Common myeloid progenitor, CD34-positive (primary cell): ENCODE measurements at regions not wholly inside any gene's neighbourhood (a gene's known extent, or its start where the extent isn't known, plus 50 kb on each side); places are given as distances from the start of the nearest gene placed in this dataset.

Experiments used
- CTCF ChIA-PET: fragments of 350-600 bp; sonication (Branson Sonifier 250); formaldehyde crosslinking; loops from one replicate; lab custom pipeline; 2021; ENCODE audit warnings: antibody characterized with exemption; lab: Charles Lee
- POLR2A ChIA-PET: fragments of 350-600 bp; sonication (Branson Sonifier 250); formaldehyde crosslinking; loops from one replicate; lab custom pipeline; 2021; ENCODE audit warnings: antibody characterized with exemption; lab: Charles Lee
- DNase-seq, 3 donors: peaks; one replicate each; pipeline versions ENCODE4 v3.0.0 to v3.0.0-alpha.2; 2013
- H3K27ac ChIP-seq, 2 experiments: 1 replicate in 1 of 2; 2 replicates in 1 of 2; pipeline ENCODE4 v1.7.0; 2013; ENCODE audit warnings: inconsistent platforms in 2 of 2, low read length in 2 of 2, mild to moderate bottlenecking in 2 of 2, low read depth in 1 of 2, moderate library complexity in 1 of 2; ENCODE audit not compliant: severe bottlenecking in 2 of 2, insufficient read depth in 1 of 2, poor library complexity in 1 of 2
- H3K27me3 ChIP-seq, 5 experiments: replicated peaks in 2 of 5; 1 replicate in 3 of 5; 2 replicates in 2 of 5; pipeline versions ENCODE4 v1.6.1 to v1.7.0; 2013; ENCODE audit warnings: low read length in 4 of 5, mild to moderate bottlenecking in 2 of 5, moderate library complexity in 2 of 5, inconsistent platforms in 1 of 5; ENCODE audit not compliant: insufficient read depth in 5 of 5, control insufficient read depth in 4 of 5
- H3K36me3 ChIP-seq, 4 experiments: 1 replicate in 2 of 4; 2 replicates in 2 of 4; pipeline versions ENCODE4 v1.6.1 to v1.7.0; 2013; ENCODE audit warnings: low read length in 3 of 4, control low read depth in 1 of 4, mild to moderate bottlenecking in 1 of 4; ENCODE audit not compliant: control insufficient read depth in 4 of 4, insufficient read depth in 4 of 4
- H3K4me1 ChIP-seq, 4 experiments: 1 replicate in 3 of 4; 2 replicates in 1 of 4; pipeline versions ENCODE4 v1.6.1 to v1.7.1; 2013; ENCODE audit warnings: low read length in 3 of 4, mild to moderate bottlenecking in 3 of 4, control low read depth in 1 of 4, inconsistent platforms in 1 of 4, moderate library complexity in 1 of 4; ENCODE audit not compliant: control insufficient read depth in 4 of 4, insufficient read depth in 4 of 4; ENCODE audit errors: control extremely low read depth in 1 of 4
- H3K4me3 ChIP-seq, 7 experiments: 1 replicate in 4 of 7; 2 replicates in 3 of 7; pipeline versions ENCODE4 v1.5.1 to v1.7.0; 2013; ENCODE audit warnings: mild to moderate bottlenecking in 7 of 7, low read length in 6 of 7, moderate library complexity in 6 of 7, inconsistent platforms in 2 of 7, low read depth in 2 of 7, control low read depth in 1 of 7; ENCODE audit not compliant: insufficient read depth in 4 of 7, control insufficient read depth in 1 of 7; ENCODE audit errors: extremely low read depth in 1 of 7
- H3K9me3 ChIP-seq, 5 experiments: 1 replicate in 4 of 5; 2 replicates in 1 of 5; pipeline versions ENCODE4 v1.6.1 to v1.7.1; 2013; ENCODE audit warnings: low read length in 4 of 5, mild to moderate bottlenecking in 2 of 5, inconsistent platforms in 1 of 5, low read depth in 1 of 5, moderate library complexity in 1 of 5; ENCODE audit not compliant: control insufficient read depth in 4 of 5, insufficient read depth in 2 of 5; ENCODE audit errors: control extremely low read depth in 1 of 5
- WGBS: methylation state at CpG from one replicate; pipeline ENCODE4 v1.1.5; 2013; ENCODE audit not compliant: insufficient coverage; 5-methylcytosine and 5-hydroxymethylcytosine counted together

DNA sequence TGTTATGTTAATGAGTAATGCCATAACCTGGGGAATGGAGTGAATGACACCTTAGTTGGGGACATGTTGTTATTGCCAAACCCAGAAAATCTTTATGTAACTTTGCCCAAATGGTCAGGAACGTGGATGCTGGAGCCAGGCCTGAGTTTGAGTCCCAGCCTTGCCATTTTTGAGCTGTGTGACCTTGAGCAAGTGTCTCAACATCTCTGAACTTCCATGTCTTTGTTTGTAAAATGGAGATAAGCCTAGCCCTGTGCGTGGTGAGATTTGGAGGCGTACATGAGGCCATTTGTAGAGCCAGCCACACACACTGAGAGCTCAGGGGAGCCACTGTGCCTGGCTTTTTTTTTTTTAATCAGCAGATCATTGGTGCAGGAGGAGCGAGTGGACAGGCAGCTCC is 247.3 kb downstream of the FOXL1 start:
- DNase-seq: no peak
- Histone ChIP-seq H3K27me3 (peaks cover 0 to 88% (median 30%) of the 10 kb centered on the region in 5 experiments), H3K4me3 (no peak overlapping the region), H3K9me3 (peaks cover 0 to 2% (median 0%) of the 10 kb centered on the region in 5 experiments), H3K27ac (no peak overlapping the region), H3K4me1 (no peaks in the 10 kb centered on the region), H3K36me3 (no peaks in the 10 kb centered on the region)
- ChIA-PET CTCF (no interaction called here), POLR2A (no interaction called here)
- WGBS: 88% methylated on average over 3 of the region's 4 CpGs

GRCh38 chr16:86826941-86827340 is 248.6 kb downstream of the FOXL1 start:
- ChIA-PET CTCF (no interaction called here), POLR2A (no interaction called here)
- Histone ChIP-seq H3K36me3 (no peaks in the 10 kb centered on the region), H3K9me3 (no peaks in the 10 kb centered on the region), H3K27me3 (peaks cover 0 to 89% (median 29%) of the 10 kb centered on the region in 5 experiments), H3K27ac (no peak overlapping the region), H3K4me1 (no peaks in the 10 kb centered on the region), H3K4me3 (no peak overlapping the region)
- 17% methylated on average over 9 of the region's 14 CpGs for WGBS
- no peak for DNase-seq

DNA sequence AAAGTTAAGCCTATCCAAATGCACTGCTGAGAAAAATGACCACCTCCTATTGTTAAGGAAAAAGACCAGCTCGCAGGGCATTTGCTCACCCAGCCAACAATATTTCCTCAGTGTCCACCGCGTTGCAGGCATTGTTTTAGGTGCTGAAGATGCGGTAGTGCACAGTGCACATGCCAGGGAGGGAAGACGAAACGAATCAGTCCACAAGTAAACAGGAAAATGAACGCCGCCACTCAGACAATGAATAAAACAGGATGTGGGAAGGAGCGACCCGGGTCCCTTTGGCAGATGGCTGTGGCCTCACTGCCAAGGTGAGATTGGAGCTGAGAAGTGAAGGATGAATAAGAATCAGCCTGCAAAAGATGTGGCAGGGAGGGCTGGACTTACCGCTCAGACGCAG is 249.2 kb downstream of the FOXL1 start:
- Histone ChIP-seq H3K4me3 (no peak overlapping the region), H3K27me3 (peaks cover 0 to 86% (median 27%) of the 10 kb centered on the region in 5 experiments), H3K27ac (no peak overlapping the region), H3K4me1 (no peaks in the 10 kb centered on the region), H3K9me3 (no peaks in the 10 kb centered on the region), H3K36me3 (no peaks in the 10 kb centered on the region)
- DNase-seq: no peak
- 11% methylated on average over 9 of the region's 12 CpGs for WGBS
- POLR2A ChIA-PET: no interaction called here
- CTCF ChIA-PET: no interaction called here

GRCh38 chr16:86828202-86828601 is 249.9 kb downstream of the FOXL1 start:
- H3K4me1 ChIP-seq: no peaks in the 10 kb centered on the region
- peaks cover 0 to 84% (median 26%) of the 10 kb centered on the region in 5 experiments for H3K27me3 ChIP-seq
- ChIA-PET CTCF (no interaction called here), POLR2A (no interaction called here)
- H3K36me3 ChIP-seq: no peaks in the 10 kb centered on the region
- 77% methylated on average over 4 of the region's 6 CpGs for WGBS
- no peak overlapping the region for H3K27ac ChIP-seq
- H3K4me3 ChIP-seq: no peak overlapping the region
- H3K9me3 ChIP-seq: no peaks in the 10 kb centered on the region
- DNase-seq: no peak

- Histone ChIP-seq H3K4me1 (no peaks in the 10 kb centered on the region), H3K36me3 (no peaks in the 10 kb centered on the region), H3K4me3 (no peak overlapping the region), H3K9me3 (no peaks in the 10 kb centered on the region), H3K27ac (no peak overlapping the region), H3K27me3 (peaks cover 0 to 82% (median 26%) of the 10 kb centered on the region in 5 experiments)
- 83% methylated on average over 9 of the region's 11 CpGs for WGBS
- CTCF ChIA-PET: interaction anchor here (1.5 kb wide), 1 partner anchor 45 kb away, joined by 3 read pairs; no protein-coding TSS in a partner anchor
- DNase-seq: no peak
- POLR2A ChIA-PET: no interaction called here
Observed at GRCh38 chr16:86828653-86829052, 250.3 kb downstream of the FOXL1 start.

- H3K27ac ChIP-seq: no peak overlapping the region
- ChIA-PET CTCF (no interaction called here), POLR2A (no interaction called here)
- H3K4me1 ChIP-seq: no peaks in the 10 kb centered on the region
- H3K4me3 ChIP-seq: no peak overlapping the region
- no peaks in the 10 kb centered on the region for H3K36me3 ChIP-seq
- no peak for DNase-seq
- 92% methylated on average over 5 of the region's 5 CpGs for WGBS
- no peaks in the 10 kb centered on the region for H3K9me3 ChIP-seq
- H3K27me3 ChIP-seq: peaks cover 0 to 67% (median 20%) of the 10 kb centered on the region in 5 experiments
Observed at GRCh38 chr16:86831366-86831765, 253.0 kb downstream of the FOXL1 start.

DNA sequence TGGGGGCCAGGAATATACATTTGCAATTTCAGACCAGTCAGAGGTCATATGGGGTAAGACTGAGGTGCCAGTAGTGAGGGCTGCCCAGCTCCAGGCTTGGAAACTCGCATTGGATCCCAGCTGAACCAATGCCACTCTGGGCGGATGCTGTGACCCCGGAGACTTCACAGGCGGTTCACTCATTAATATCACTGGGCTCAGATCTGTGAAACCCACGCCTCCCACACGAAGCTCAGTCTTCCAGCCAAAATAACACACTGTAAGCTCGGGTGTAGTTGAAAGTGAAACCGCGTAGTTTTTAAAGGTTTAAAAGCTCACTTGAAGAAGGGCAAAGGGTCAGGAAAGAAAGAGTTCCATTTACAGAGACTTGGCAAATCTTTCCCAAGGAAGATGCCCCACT is 254.8 kb downstream of the FOXL1 start:
- no peaks in the 10 kb centered on the region for H3K36me3 ChIP-seq
- peaks cover 0 to 49% (median 7%) of the 10 kb centered on the region in 5 experiments for H3K27me3 ChIP-seq
- H3K27ac ChIP-seq: no peak overlapping the region
- 92% methylated on average over 7 of the region's 9 CpGs for WGBS
- H3K4me3 ChIP-seq: no peak overlapping the region
- H3K9me3 ChIP-seq: no peaks in the 10 kb centered on the region
- ChIA-PET CTCF (no interaction called here), POLR2A (no interaction called here)
- no peak for DNase-seq
- H3K4me1 ChIP-seq: no peaks in the 10 kb centered on the region
